H1 (cell line): ENCODE measurements at regions not wholly inside any gene's neighbourhood (a gene's known extent, or its start where the extent isn't known, plus 50 kb on each side); places are given as distances from the start of the nearest gene placed in this dataset.

Experiments used
- CTCF ChIA-PET: fragments of 300-600 bp; sonication (Branson Sonifier 250); formaldehyde crosslinking; loops from one replicate; lab custom pipeline; 2021; ENCODE audit not compliant: partially characterized antibody; lab: Charles Lee
- POLR2A ChIA-PET: fragments of 300-600 bp; sonication (Branson Sonifier 250); formaldehyde crosslinking; loops from one replicate; lab custom pipeline; 2021; ENCODE audit warnings: inconsistent platforms; ENCODE audit not compliant: partially characterized antibody; lab: Charles Lee
- DNase-seq, 2 experiments: peaks; one replicate each; pipeline versions ENCODE4 v3.0.0 to v3.0.0-alpha.2; 2010 to 2022; ENCODE audit warnings: low spot score in 2 of 2, low read depth in 1 of 2, mixed read lengths in 1 of 2
- FAIRE-seq: peaks from 2 replicates; lab custom pipeline; 2011; peaks lifted over from hg19 to GRCh38; lab: Jason Lieb, UNC
- H2AFZ ChIP-seq: 2 replicates; pipeline ENCODE4 v1.8.1; 2012; ENCODE audit warnings: low read length, inconsistent platforms
- H2AK5ac ChIP-seq: 2 replicates; pipeline ENCODE4 v1.6.1; 2013; ENCODE audit warnings: low read depth, low read length
- H2BK120ac ChIP-seq: replicated peaks from 2 replicates; pipeline ENCODE3; 2013; ENCODE audit warnings: low read depth, low read length, inconsistent platforms
- H2BK12ac ChIP-seq: 2 replicates; pipeline ENCODE4 v1.6.1; 2013; ENCODE audit warnings: low read depth, low read length
- H2BK15ac ChIP-seq: 2 replicates; pipeline ENCODE4 v1.6.1; 2013; ENCODE audit warnings: low read length
- H2BK20ac ChIP-seq: 2 replicates; pipeline ENCODE4 v1.6.1; 2013; ENCODE audit warnings: low read length
- H2BK5ac ChIP-seq: 2 replicates; pipeline ENCODE4 v1.6.1; 2013; ENCODE audit warnings: low read depth, low read length
- H3K14ac ChIP-seq: 2 replicates; pipeline ENCODE4 v1.6.1; 2013; ENCODE audit warnings: inconsistent platforms; ENCODE audit not compliant: insufficient read length
- H3K18ac ChIP-seq: 2 replicates; pipeline ENCODE4 v1.6.1; 2013; ENCODE audit warnings: low read length; ENCODE audit errors: extremely low read depth
- H3K23ac ChIP-seq: 2 replicates; pipeline ENCODE4 v1.6.1; 2013; ENCODE audit warnings: inconsistent platforms; ENCODE audit not compliant: insufficient read length
- H3K23me2 ChIP-seq: 2 replicates; pipeline ENCODE4 v1.6.1; 2013; ENCODE audit warnings: low read depth, low read length
- H3K27ac ChIP-seq: 2 replicates; pipeline ENCODE4 v1.6.1; 2011; ENCODE audit warnings: low read depth, low read length, inconsistent platforms
- H3K27me3 ChIP-seq, 4 experiments: replicated peaks in 1 of 4; 1 replicate in 1 of 4; 2 replicates in 3 of 4; pipeline versions ENCODE4 v1.6.1 to v1.8.1; 2011 to 2013; ENCODE audit warnings: low read length in 3 of 4, mild to moderate bottlenecking in 3 of 4, inconsistent platforms in 2 of 4, mixed read lengths in 2 of 4, moderate library complexity in 1 of 4; ENCODE audit not compliant: control insufficient read depth in 3 of 4, insufficient read depth in 3 of 4; ENCODE audit errors: extremely low read depth in 1 of 4
- H3K36me3 ChIP-seq, 4 experiments: 2 replicates each; pipeline versions ENCODE4 v1.6.1 to v1.8.1; 2011 to 2013; ENCODE audit warnings: mild to moderate bottlenecking in 4 of 4, low read length in 3 of 4, moderate library complexity in 2 of 4, control low read depth in 1 of 4, inconsistent platforms in 1 of 4; ENCODE audit not compliant: insufficient read depth in 4 of 4, control insufficient read depth in 2 of 4
- H3K4ac ChIP-seq: replicated peaks from 2 replicates; pipeline ENCODE3; 2013; ENCODE audit warnings: low read length, low read depth, mixed read lengths, inconsistent platforms; ENCODE audit not compliant: insufficient read length
- H3K4me1 ChIP-seq, 4 experiments: replicated peaks in 1 of 4; 1 replicate in 1 of 4; 2 replicates in 3 of 4; pipeline versions ENCODE4 v1.6.1 to v1.8.1; 2011 to 2013; ENCODE audit warnings: low read length in 3 of 4, inconsistent platforms in 2 of 4, mixed read lengths in 1 of 4; ENCODE audit not compliant: insufficient read depth in 4 of 4, control insufficient read depth in 3 of 4
- H3K4me2 ChIP-seq, 2 experiments: 2 replicates each; pipeline versions ENCODE4 v1.6.1 to v1.8.1; 2011 to 2013; ENCODE audit warnings: low read depth in 2 of 2, low read length in 2 of 2, control low read depth in 1 of 2, inconsistent platforms in 1 of 2, mild to moderate bottlenecking in 1 of 2; ENCODE audit not compliant: insufficient read depth in 1 of 2
- H3K4me3 ChIP-seq, 4 experiments: fragments of 200-600, 300-600 bp in 1 of 4; sonication (generic), shearing (Covaris generic), sonication (Bioruptor Twin) in 1 of 4; 2 replicates each; pipeline versions ENCODE4 v1.5.1 to v1.8.1; 2011 to 2016; ENCODE audit warnings: low read length in 4 of 4, low read depth in 3 of 4, control low read depth in 2 of 4, inconsistent platforms in 2 of 4, mild to moderate bottlenecking in 2 of 4, mixed read lengths in 1 of 4, moderate library complexity in 1 of 4; ENCODE audit not compliant: insufficient read depth in 2 of 4; ENCODE audit errors: extremely low read depth in 1 of 4
- H3K56ac ChIP-seq: replicated peaks from 2 replicates; pipeline ENCODE3; 2013; ENCODE audit warnings: low read depth, mild to moderate bottlenecking, mixed read lengths, low read length, inconsistent platforms; ENCODE audit not compliant: insufficient read length
- H3K79me1 ChIP-seq: 2 replicates; pipeline ENCODE4 v1.6.1; 2013; ENCODE audit warnings: low read depth, low read length, control low read depth
- H3K79me2 ChIP-seq, 2 experiments: 2 replicates each; pipeline versions ENCODE4 v1.6.1 to v1.8.1; 2012 to 2013; ENCODE audit warnings: low read length in 2 of 2, mild to moderate bottlenecking in 2 of 2, inconsistent platforms in 1 of 2; ENCODE audit not compliant: insufficient read depth in 2 of 2, control insufficient read depth in 1 of 2
- H3K9ac ChIP-seq, 4 experiments: replicated peaks in 1 of 4; 1 replicate in 1 of 4; 2 replicates in 3 of 4; pipeline versions ENCODE4 v1.6.1 to v1.8.1; 2011 to 2013; ENCODE audit warnings: low read depth in 3 of 4, low read length in 3 of 4, control low read depth in 2 of 4, mild to moderate bottlenecking in 2 of 4, moderate library complexity in 2 of 4, inconsistent platforms in 1 of 4; ENCODE audit errors: extremely low read depth in 1 of 4
- H3K9me3 ChIP-seq, 2 experiments: 2 replicates each; pipeline versions ENCODE4 v1.6.1 to v1.8.1; 2012 to 2013; ENCODE audit warnings: mild to moderate bottlenecking in 2 of 2, moderate library complexity in 2 of 2, control low read depth in 1 of 2, inconsistent platforms in 1 of 2, low read depth in 1 of 2, low read length in 1 of 2, mixed read lengths in 1 of 2; ENCODE audit not compliant: insufficient read depth in 2 of 2
- H4K20me1 ChIP-seq, 2 experiments: replicated peaks in 1 of 2; 2 replicates each; pipeline versions ENCODE3 to v1.8.1; 2011 to 2013; ENCODE audit warnings: inconsistent platforms in 2 of 2, low read length in 2 of 2, mild to moderate bottlenecking in 1 of 2; ENCODE audit not compliant: insufficient read depth in 2 of 2, control insufficient read depth in 1 of 2
- H4K5ac ChIP-seq: 2 replicates; pipeline ENCODE4 v1.6.1; 2013; ENCODE audit warnings: low read length, low read depth, mixed read lengths, inconsistent platforms; ENCODE audit not compliant: insufficient read length
- H4K8ac ChIP-seq: 2 replicates; pipeline ENCODE4 v1.8.0; 2013; ENCODE audit warnings: mild to moderate bottlenecking, moderate library complexity, low read length, inconsistent platforms; ENCODE audit not compliant: insufficient read depth; ENCODE audit errors: extremely low read depth
- H4K91ac ChIP-seq: replicated peaks from 2 replicates; pipeline ENCODE3; 2013; ENCODE audit warnings: low read length, mixed read lengths, inconsistent platforms; ENCODE audit not compliant: insufficient read length
- CHD1 ChIP-seq: IDR thresholded peaks from 2 replicates; pipeline ENCODE4 v1.6.1; 2012; ENCODE audit warnings: low read depth, low read length, improper control_type of control experiment
- EP300 ChIP-seq, 2 experiments: IDR thresholded peaks; 1 replicate in 1 of 2; 2 replicates in 1 of 2; pipeline ENCODE4 v1.6.1; 2011 to 2012; ENCODE audit warnings: low read depth in 2 of 2, low read length in 2 of 2, mild to moderate bottlenecking in 2 of 2, borderline replicate concordance in 1 of 2, inconsistent platforms in 1 of 2, moderate library complexity in 1 of 2
- GABPA ChIP-seq: IDR thresholded peaks from 2 replicates; pipeline ENCODE4 v1.6.1; 2011; ENCODE audit warnings: mild to moderate bottlenecking, low read length, moderate library complexity, borderline replicate concordance; ENCODE audit not compliant: insufficient read depth
- RAD21 ChIP-seq, 2 experiments: IDR thresholded peaks in 1 of 2; conservative IDR thresholded peaks in 1 of 2; 2 replicates each; pipeline ENCODE4 v1.6.1; 2011; ENCODE audit warnings: low read depth in 2 of 2, low read length in 2 of 2, improper control_type of control experiment in 1 of 2, inconsistent platforms in 1 of 2, mild to moderate bottlenecking in 1 of 2, moderate library complexity in 1 of 2
- RBBP5 ChIP-seq: IDR thresholded peaks from 2 replicates; pipeline ENCODE4 v1.7.1; 2012; ENCODE audit warnings: low read depth, mild to moderate bottlenecking, inconsistent platforms, low read length, moderate library complexity, borderline replicate concordance
- SIX5 ChIP-seq: IDR thresholded peaks from 2 replicates; pipeline ENCODE4 v1.6.1; 2011; ENCODE audit warnings: mild to moderate bottlenecking, low read depth, low read length
- TBP ChIP-seq: IDR thresholded peaks from 2 replicates; pipeline ENCODE4 v1.6.1; 2011; ENCODE audit warnings: low read depth, low read length, improper control_type of control experiment
- ZNF274 ChIP-seq: IDR thresholded peaks from 2 replicates; pipeline ENCODE4 v1.7.0; 2012; ENCODE audit warnings: low read length, borderline replicate concordance; ENCODE audit errors: extremely low read depth
- WGBS, 2 experiments: shearing (Covaris generic) in 1 of 2; methylation state at CpG; one replicate each; pipeline versions ENCODE4 v1.1.6 to v1.1.7; 2013 to 2015; ENCODE audit warnings: low lambda C conversion rate in 2 of 2, mixed read lengths in 2 of 2, inconsistent platforms in 1 of 2, low coverage in 1 of 2, missing lambda C conversion rate in 1 of 2; ENCODE audit not compliant: insufficient replicate concordance in 2 of 2, insufficient coverage in 1 of 2, insufficient read length in 1 of 2; ENCODE audit errors: extremely low coverage in 1 of 2, missing lambda C conversion rate in 1 of 2; 5-methylcytosine and 5-hydroxymethylcytosine counted together
- TF ChIP-seq, protein P1 (sequence below): IDR thresholded peaks from 2 replicates; pipeline ENCODE4 v1.6.1; 2012; ENCODE audit warnings: inconsistent platforms

DNA sequence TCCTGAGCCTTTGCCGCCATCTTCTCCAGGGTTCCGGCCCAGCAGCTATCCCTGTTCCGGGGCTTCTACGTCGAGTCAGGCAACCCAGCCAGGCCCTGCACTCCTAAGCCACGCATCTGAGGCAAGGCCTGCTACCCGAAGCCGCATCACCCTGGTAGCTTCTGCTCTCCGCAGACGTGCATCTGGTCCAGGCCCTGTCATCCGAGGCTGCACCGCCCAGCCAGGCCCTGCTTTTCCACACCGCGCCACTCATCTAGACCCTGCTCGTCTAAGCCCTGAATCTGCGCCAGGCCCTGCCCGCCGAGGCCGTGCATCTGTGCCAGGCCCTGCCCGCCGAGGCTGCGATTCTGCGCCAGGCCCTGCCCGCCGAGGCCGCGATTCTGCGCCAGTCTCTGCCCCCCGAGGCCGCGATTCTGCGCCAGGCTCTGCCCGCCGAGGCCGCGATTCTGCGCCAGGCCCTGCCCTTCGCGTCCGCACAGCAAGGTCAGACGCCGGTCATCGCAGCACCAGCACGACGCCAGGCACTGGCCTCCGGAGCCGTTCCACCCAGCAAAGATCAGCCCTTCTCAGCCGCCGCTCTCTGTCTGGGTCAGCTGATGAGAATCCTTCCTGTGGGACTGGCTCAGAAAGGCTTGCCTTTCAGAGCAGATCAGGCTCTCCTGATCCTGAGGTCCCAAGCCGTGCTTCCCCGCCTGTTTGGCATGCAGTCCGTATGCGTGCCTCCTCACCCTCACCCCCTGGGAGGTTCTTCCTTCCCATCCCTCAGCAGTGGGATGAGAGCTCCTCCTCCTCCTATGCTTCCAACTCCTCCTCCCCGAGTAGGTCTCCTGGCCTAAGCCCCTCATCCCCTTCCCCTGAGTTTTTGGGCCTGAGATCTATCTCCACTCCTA is 75.1 kb downstream of the NUDT10 start:
- no peak overlapping the region for H4K91ac ChIP-seq
- H3K36me3 ChIP-seq = no peaks in the 10 kb centered on the region
- H3K56ac ChIP-seq = no peak overlapping the region
- no peaks in the 10 kb centered on the region for H3K9me3 ChIP-seq
- H3K79me1 ChIP-seq = no peaks in the 10 kb centered on the region
- no peak overlapping the region for H2AK5ac ChIP-seq
- POLR2A ChIA-PET = no interaction called here
- DNase-seq = no peak
- H3K4ac ChIP-seq = no peak overlapping the region
- H3K27me3 ChIP-seq = no peaks in the 10 kb centered on the region
- no peak overlapping the region for H3K27ac ChIP-seq
- no peak overlapping the region for H3K23ac ChIP-seq
- 92% methylated on average over 10 of the region's 54 CpGs; no CpG with 5 or more reads in 1 of the 2 experiments for WGBS, 2 experiments
- peaks cover 0 to 4% (median 1%) of the 10 kb centered on the region in 4 experiments; a peak in 4 of 7 replicates for H3K4me1 ChIP-seq
- no peaks in the 10 kb centered on the region for H3K79me2 ChIP-seq
- no peaks in the 10 kb centered on the region for H4K20me1 ChIP-seq
- H3K4me2 ChIP-seq = no peak overlapping the region
- no peak overlapping the region for H3K14ac ChIP-seq
- no peak overlapping the region for H3K4me3 ChIP-seq
- H2BK15ac ChIP-seq = no peak overlapping the region
- no peak overlapping the region for H2AFZ ChIP-seq
- no peak for TF ChIP-seq CHD1
- TF ChIP-seq RAD21 (IDR thresholded peaks at IDR 0.05 in 1 of 2, conservative IDR thresholded peaks at IDR 0.05 in 1 of 2; ENCODE audit: low read depth in 2 of 2, low read length in 2 of 2) = no peak
- TF ChIP-seq EP300 (IDR thresholded peaks at IDR 0.05; ENCODE audit: borderline replicate concordance in 1 of 2, low read depth in 2 of 2, low read length in 2 of 2) = no peak
- TF ChIP-seq RBBP5 = no peak
- no peak for TF ChIP-seq SIX5
- TF ChIP-seq ZNF274 = no peak
- no peak for TF ChIP-seq TBP
- TF ChIP-seq, protein P1, sequence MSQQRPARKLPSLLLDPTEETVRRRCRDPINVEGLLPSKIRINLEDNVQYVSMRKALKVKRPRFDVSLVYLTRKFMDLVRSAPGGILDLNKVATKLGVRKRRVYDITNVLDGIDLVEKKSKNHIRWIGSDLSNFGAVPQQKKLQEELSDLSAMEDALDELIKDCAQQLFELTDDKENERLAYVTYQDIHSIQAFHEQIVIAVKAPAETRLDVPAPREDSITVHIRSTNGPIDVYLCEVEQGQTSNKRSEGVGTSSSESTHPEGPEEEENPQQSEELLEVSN = 0 out of 2 replicates have a peak, but pooled peaks have one; percentile 15
- TF ChIP-seq GABPA = no peak
- no peak overlapping the region for H2BK5ac ChIP-seq
- CTCF ChIA-PET = interaction anchor here (1.4 kb wide), 1 partner anchor 13 kb away, joined by 7 read pairs; no protein-coding TSS in a partner anchor
- H4K5ac ChIP-seq = no peak overlapping the region
- H3K9ac ChIP-seq = no peak overlapping the region
- peak; percentile 70 for FAIRE-seq
- no peak overlapping the region for H2BK20ac ChIP-seq
- no peak overlapping the region for H2BK12ac ChIP-seq
- H2BK120ac ChIP-seq = no peak overlapping the region
- H3K18ac ChIP-seq = no peak overlapping the region
- H4K8ac ChIP-seq = no peak overlapping the region
- no peaks in the 10 kb centered on the region; the same call in 1 of the 2 replicates for H3K23me2 ChIP-seq
